Stimulated activated CD4-positive, alpha-beta T cell treated with anti-CD3 and anti-CD28 coated beads, Interleukin-4, amount 100 ng/mL, for 1 hour (primary cell): ENCODE measurements at regions not wholly inside any gene's neighbourhood (a gene's known extent, or its start where the extent isn't known, plus 50 kb on each side); places are given as distances from the start of the nearest gene placed in this dataset.
"Not testable (repeated sequence)": the region's sequence is repeated elsewhere in the genome, so short reads cannot be mapped to it uniquely, and the experiment has no call there.

ENCODE experiments used
- DNase-seq: peaks from one replicate; pipeline ENCODE4 v3.0.0-alpha.2; 2020

GRCh38 chr12:25328072-25328712 is 77.5 kb upstream of the KRAS start:
- DNase-seq = no peak

- no peak for DNase-seq
These were observed 76.6 kb upstream of the KRAS start for GRCh38 chr12:25327321-25327720.

- no peak for DNase-seq
These were observed 75.6 kb upstream of the KRAS start for GRCh38 chr12:25326326-25326725.

- DNase-seq = no peak
These were observed 74.1 kb upstream of the KRAS start for GRCh38 chr12:25324861-25325260.

GRCh38 chr12:25323581-25323982 is 72.9 kb upstream of the KRAS start:
- DNase-seq = no peak

GRCh38 chr12:25322918-25323531 is 72.3 kb upstream of the KRAS start:
- DNase-seq = no peak

- no peak for DNase-seq
These were observed 71.6 kb upstream of the KRAS start for GRCh38 chr12:25322351-25322750.

- no peak for DNase-seq
These were observed 71.0 kb upstream of the KRAS start for GRCh38 chr12:25321772-25322171.

- DNase-seq = no peak
These were observed 69.6 kb upstream of the KRAS start for GRCh38 chr12:25320123-25321006.

GRCh38 chr12:25319233-25319984 is 68.7 kb upstream of the KRAS start:
- no peak for DNase-seq

- DNase-seq = no peak
These were observed 66.8 kb upstream of the KRAS start for GRCh38 chr12:25317553-25317952.

- DNase-seq = no peak
These were observed 64.7 kb upstream of the KRAS start for GRCh38 chr12:25315388-25315787.

GRCh38 chr12:25313266-25313990 is 62.7 kb upstream of the KRAS start:
- not testable (repeated sequence) for DNase-seq

GRCh38 chr12:25311506-25311905 is 60.8 kb upstream of the KRAS start:
- DNase-seq = no peak

- DNase-seq = not testable (repeated sequence)
These were observed 59.3 kb upstream of the KRAS start for GRCh38 chr12:25310071-25310470.

GRCh38 chr12:25308756-25309155 is 58.0 kb upstream of the KRAS start:
- no peak for DNase-seq

- DNase-seq = no peak
These were observed 57.1 kb upstream of the KRAS start for GRCh38 chr12:25307818-25308217.

GRCh38 chr12:25301798-25302197 is 51.1 kb upstream of the KRAS start:
- no peak for DNase-seq
